H9 (cell line): ENCODE measurements at regions not wholly inside any gene's neighbourhood (a gene's known extent, or its start where the extent isn't known, plus 50 kb on each side); places are given as distances from the start of the nearest gene placed in this dataset.

Experiments used
- DNase-seq: peaks from one replicate; pipeline ENCODE4 v3.0.0-alpha.2; 2017
- H2AFZ ChIP-seq: one replicate; pipeline ENCODE4 v1.6.1; 2013; ENCODE audit warnings: mild to moderate bottlenecking, low read length, control low read depth, moderate library complexity
- H2AK5ac ChIP-seq: 2 replicates; pipeline ENCODE4 v1.6.1; 2013; ENCODE audit warnings: low read length, control low read depth, mixed read lengths; ENCODE audit not compliant: insufficient read length
- H2BK120ac ChIP-seq: one replicate; pipeline ENCODE4 v1.6.1; 2013; ENCODE audit warnings: low read depth, mild to moderate bottlenecking, low read length, control low read depth, inconsistent platforms; ENCODE audit not compliant: poor library complexity, severe bottlenecking
- H2BK12ac ChIP-seq: 2 replicates; pipeline ENCODE4 v1.6.1; 2013; ENCODE audit warnings: low read length, control low read depth, mixed read lengths, low read depth; ENCODE audit not compliant: insufficient read length
- H2BK15ac ChIP-seq: 2 replicates; pipeline ENCODE4 v1.6.1; 2013; ENCODE audit warnings: low read depth, low read length, control low read depth
- H2BK20ac ChIP-seq: one replicate; pipeline ENCODE4 v1.6.1; 2013; ENCODE audit warnings: low read depth, mild to moderate bottlenecking, low read length, control low read depth, inconsistent platforms; ENCODE audit not compliant: poor library complexity, severe bottlenecking
- H2BK5ac ChIP-seq: 2 replicates; pipeline ENCODE4 v1.6.1; 2013; ENCODE audit warnings: low read length, control low read depth, mixed read lengths; ENCODE audit not compliant: insufficient read length
- H3K14ac ChIP-seq: 2 replicates; pipeline ENCODE4 v1.6.1; 2013; ENCODE audit warnings: low read length, control low read depth; ENCODE audit not compliant: insufficient read depth
- H3K18ac ChIP-seq: 2 replicates; pipeline ENCODE4 v1.6.1; 2013; ENCODE audit warnings: low read depth, mild to moderate bottlenecking, mixed read lengths, low read length, control low read depth; ENCODE audit not compliant: insufficient read length
- H3K23ac ChIP-seq: 2 replicates; pipeline ENCODE4 v1.6.1; 2013; ENCODE audit warnings: low read length, control low read depth, mixed read lengths, low read depth; ENCODE audit not compliant: insufficient read length
- H3K23me2 ChIP-seq: 2 replicates; pipeline ENCODE4 v1.6.1; 2013; ENCODE audit warnings: low read depth, mild to moderate bottlenecking, mixed read lengths, low read length, control low read depth; ENCODE audit not compliant: insufficient read length, poor library complexity, severe bottlenecking
- H3K27ac ChIP-seq: 2 replicates; pipeline ENCODE4 v1.5.1; 2013; ENCODE audit warnings: low read length, control low read depth, mixed read lengths, low read depth; ENCODE audit not compliant: insufficient read length
- H3K27me3 ChIP-seq: 2 replicates; pipeline ENCODE4 v1.6.1; 2013; ENCODE audit warnings: low read length, control low read depth, inconsistent platforms; ENCODE audit not compliant: insufficient read depth
- H3K4ac ChIP-seq: 2 replicates; pipeline ENCODE4 v1.6.1; 2013; ENCODE audit warnings: low read depth, mild to moderate bottlenecking, control low read depth, inconsistent platforms, low read length, moderate library complexity
- H3K4me1 ChIP-seq: 2 replicates; pipeline ENCODE4 v1.6.1; 2013; ENCODE audit warnings: low read length, control low read depth, inconsistent platforms; ENCODE audit not compliant: insufficient read depth
- H3K4me2 ChIP-seq: 2 replicates; pipeline ENCODE4 v1.6.1; 2013; ENCODE audit warnings: low read length, control low read depth, mixed read lengths; ENCODE audit not compliant: insufficient read length, insufficient read depth
- H3K56ac ChIP-seq: 2 replicates; pipeline ENCODE4 v1.6.1; 2013; ENCODE audit warnings: low read depth, mild to moderate bottlenecking, mixed read lengths, low read length, control low read depth; ENCODE audit not compliant: insufficient read length
- H3K79me1 ChIP-seq: 2 replicates; pipeline ENCODE4 v1.6.1; 2013; ENCODE audit warnings: low read depth, mild to moderate bottlenecking, moderate library complexity, low read length, control low read depth, inconsistent platforms; ENCODE audit not compliant: insufficient read depth, poor library complexity, severe bottlenecking
- H3K79me2 ChIP-seq: 2 replicates; pipeline ENCODE4 v1.6.1; 2013; ENCODE audit warnings: low read length, control low read depth, inconsistent platforms; ENCODE audit not compliant: insufficient read depth
- H3K9ac ChIP-seq: 2 replicates; pipeline ENCODE4 v1.6.1; 2013; ENCODE audit warnings: low read length, control low read depth, mixed read lengths; ENCODE audit not compliant: insufficient read length; ENCODE audit errors: extremely low read depth
- H3K9me3 ChIP-seq: one replicate; pipeline ENCODE4 v1.6.1; 2013; ENCODE audit warnings: low read depth, low read length, inconsistent platforms; ENCODE audit not compliant: control insufficient read depth
- H3T11ph ChIP-seq: one replicate; pipeline ENCODE4 v1.6.1; 2013; ENCODE audit warnings: mild to moderate bottlenecking, low read length, control low read depth, inconsistent platforms
- H4K20me1 ChIP-seq: one replicate; pipeline ENCODE4 v1.6.1; 2013; ENCODE audit not compliant: control insufficient read depth, insufficient read length, insufficient read depth
- H4K5ac ChIP-seq: 2 replicates; pipeline ENCODE4 v1.6.1; 2013; ENCODE audit warnings: low read depth, mild to moderate bottlenecking, mixed read lengths, low read length, control low read depth; ENCODE audit not compliant: insufficient read length
- H4K8ac ChIP-seq: replicated peaks from 2 replicates; pipeline ENCODE4 v1.6.1; 2013; ENCODE audit warnings: low read length, control low read depth, mixed read lengths, low read depth; ENCODE audit not compliant: insufficient read length
- H4K91ac ChIP-seq: 2 replicates; pipeline ENCODE4 v1.6.1; 2013; ENCODE audit warnings: low read depth, mild to moderate bottlenecking, moderate library complexity, mixed read lengths, low read length, control low read depth; ENCODE audit not compliant: insufficient read length
- H3K27ac Mint-ChIP-seq, 3 experiments: 2 replicates in 2 of 3; 3 replicates in 1 of 3; pipeline ENCODE4 v1.8.0; 2020 to 2021; ENCODE audit warnings: mixed read lengths in 3 of 3, mild to moderate bottlenecking in 1 of 3, moderate library complexity in 1 of 3
- H3K27me3 Mint-ChIP-seq: 2 replicates; pipeline ENCODE4 v1.8.0; 2021; ENCODE audit warnings: low read depth, mild to moderate bottlenecking, moderate library complexity, mixed read lengths
- H3K36me3 Mint-ChIP-seq, 3 experiments: 2 replicates in 2 of 3; 3 replicates in 1 of 3; pipeline ENCODE4 v1.8.0; 2020 to 2021; ENCODE audit warnings: low read depth in 3 of 3, mixed read lengths in 3 of 3; ENCODE audit not compliant: insufficient read depth in 1 of 3
- H3K4me1 Mint-ChIP-seq, 2 experiments: 2 replicates each; pipeline ENCODE4 v1.8.0; 2020; ENCODE audit warnings: mixed read lengths in 2 of 2
- H3K4me3 Mint-ChIP-seq, 2 experiments: 2 replicates in 1 of 2; 3 replicates in 1 of 2; pipeline ENCODE4 v1.8.0; 2020 to 2021; ENCODE audit warnings: mild to moderate bottlenecking in 2 of 2, mixed read lengths in 2 of 2, moderate library complexity in 1 of 2
- H3K9me3 Mint-ChIP-seq, 2 experiments: 2 replicates in 1 of 2; 3 replicates in 1 of 2; pipeline ENCODE4 v1.8.0; 2020; ENCODE audit warnings: mild to moderate bottlenecking in 2 of 2, mixed read lengths in 2 of 2, moderate library complexity in 1 of 2
- WGBS: extraction: QIAGEN DNeasy Blood & Tissue Kit; methylation state at CpG from one replicate; pipeline ENCODE4 v1.1.7; 2013; ENCODE audit warnings: missing lambda C conversion rate, low lambda C conversion rate, mixed read lengths; ENCODE audit not compliant: insufficient read length; ENCODE audit errors: extremely low coverage; 5-methylcytosine and 5-hydroxymethylcytosine counted together
- TF ChIP-seq, protein P1 (sequence below): fragments of 200-600 bp; sonication (generic); conservative IDR thresholded peaks from 3 replicates; pipeline ENCODE4 v1.8.0; 2021; ENCODE audit warnings: antibody characterized with exemption, mild to moderate bottlenecking

- H3K4me3 Mint-ChIP-seq = no peak overlapping the region
- WGBS = no CpG with 5 or more reads among the region's 2 CpGs
- no peak overlapping the region for H2BK15ac ChIP-seq
These were observed 156.6 kb downstream of the CDC14C start for GRCh38 chr7:49080896-49081475.

More at GRCh38 chr7:49080896-49081475, 156.6 kb downstream of the CDC14C start:
- Histone ChIP-seq H3K27ac (no peak overlapping the region), H3K4me2 (no peak overlapping the region), H2BK20ac (no peak overlapping the region), H3T11ph (no peak overlapping the region), H4K91ac (no peak overlapping the region), H3K14ac (no peak overlapping the region), H3K27me3 (no peaks in the 10 kb centered on the region), H3K56ac (no peak overlapping the region), H2BK120ac (no peak overlapping the region), H3K18ac (no peak overlapping the region), H4K20me1 (no peaks in the 10 kb centered on the region), H3K4ac (no peak overlapping the region), H3K9me3 (peaks cover 10% of the 10 kb centered on the region), H3K79me1 (no peaks in the 10 kb centered on the region), H2BK12ac (no peak overlapping the region), H3K23ac (no peak overlapping the region), H3K4me1 (no peaks in the 10 kb centered on the region), H3K9ac (no peak overlapping the region), H2BK5ac (no peak overlapping the region), H4K5ac (no peak overlapping the region), H2AK5ac (no peak overlapping the region), H3K79me2 (no peaks in the 10 kb centered on the region), H3K23me2 (no peaks in the 10 kb centered on the region), H4K8ac (no peak overlapping the region), H2AFZ (no peak overlapping the region)
- peaks cover 19 to 22% of the 10 kb centered on the region in 2 experiments; a peak in 4 of 5 replicates for H3K9me3 Mint-ChIP-seq
- H3K4me1 Mint-ChIP-seq = no peaks in the 10 kb centered on the region
- peaks cover 16 to 32% (median 18%) of the 10 kb centered on the region in 3 experiments for H3K36me3 Mint-ChIP-seq
- H3K27ac Mint-ChIP-seq = no peak overlapping the region
- TF ChIP-seq, protein P1, sequence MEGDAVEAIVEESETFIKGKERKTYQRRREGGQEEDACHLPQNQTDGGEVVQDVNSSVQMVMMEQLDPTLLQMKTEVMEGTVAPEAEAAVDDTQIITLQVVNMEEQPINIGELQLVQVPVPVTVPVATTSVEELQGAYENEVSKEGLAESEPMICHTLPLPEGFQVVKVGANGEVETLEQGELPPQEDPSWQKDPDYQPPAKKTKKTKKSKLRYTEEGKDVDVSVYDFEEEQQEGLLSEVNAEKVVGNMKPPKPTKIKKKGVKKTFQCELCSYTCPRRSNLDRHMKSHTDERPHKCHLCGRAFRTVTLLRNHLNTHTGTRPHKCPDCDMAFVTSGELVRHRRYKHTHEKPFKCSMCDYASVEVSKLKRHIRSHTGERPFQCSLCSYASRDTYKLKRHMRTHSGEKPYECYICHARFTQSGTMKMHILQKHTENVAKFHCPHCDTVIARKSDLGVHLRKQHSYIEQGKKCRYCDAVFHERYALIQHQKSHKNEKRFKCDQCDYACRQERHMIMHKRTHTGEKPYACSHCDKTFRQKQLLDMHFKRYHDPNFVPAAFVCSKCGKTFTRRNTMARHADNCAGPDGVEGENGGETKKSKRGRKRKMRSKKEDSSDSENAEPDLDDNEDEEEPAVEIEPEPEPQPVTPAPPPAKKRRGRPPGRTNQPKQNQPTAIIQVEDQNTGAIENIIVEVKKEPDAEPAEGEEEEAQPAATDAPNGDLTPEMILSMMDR = no peak
- peaks cover 2% of the 10 kb centered on the region; the same call in 1 of the 2 replicates for H3K27me3 Mint-ChIP-seq
- no peak for DNase-seq
